Thoracic aorta (tissue), 2 donors: ENCODE measurements at regions not wholly inside any gene's neighbourhood (a gene's known extent, or its start where the extent isn't known, plus 50 kb on each side); places are given as distances from the start of the nearest gene placed in this dataset.

Experiments
- ATAC-seq: fragments of 150-250 bp; one replicate; pipeline ENCODE4 v1.8.0; 2017; ENCODE audit warnings: low read depth; ENCODE audit not compliant: insufficient number of reproducible peaks, low FRiP score
- DNase-seq: peaks from one replicate; pipeline ENCODE4 v3.0.0-alpha.2; 2020; ENCODE audit warnings: low spot score
- H3K27ac ChIP-seq, 2 donors: fragments of 200-600 bp; sonication (generic); 1 replicate in 1 of 2; 2 replicates in 1 of 2; pipeline ENCODE4 v1.5.1; 2016; ENCODE audit warnings: mild to moderate bottlenecking in 2 of 2, moderate library complexity in 2 of 2
- H3K27me3 ChIP-seq: fragments of 200-600 bp; sonication (generic); replicated peaks from 2 replicates; pipeline ENCODE4 v1.6.0; 2016; ENCODE audit warnings: mild to moderate bottlenecking; ENCODE audit not compliant: insufficient read depth
- H3K36me3 ChIP-seq: fragments of 200-600 bp; sonication (generic); one replicate; pipeline ENCODE4 v1.5.1; 2016
- H3K4me1 ChIP-seq, 2 donors: fragments of 200-600 bp; sonication (generic); 1 replicate in 1 of 2; 2 replicates in 1 of 2; pipeline versions ENCODE4 v1.5.1 to v1.6.0; 2016; ENCODE audit warnings: low read depth in 2 of 2, mild to moderate bottlenecking in 1 of 2; ENCODE audit not compliant: control insufficient read depth in 1 of 2
- H3K4me3 ChIP-seq: fragments of 200-600 bp; sonication (generic); 2 replicates; pipeline ENCODE4 v1.5.1; 2016; ENCODE audit warnings: mild to moderate bottlenecking
- H3K9me3 ChIP-seq: fragments of 200-600 bp; sonication (generic); 2 replicates; pipeline ENCODE4 v1.5.1; 2016
- TF ChIP-seq, protein P1 (sequence below): fragments of 200-600 bp; sonication (generic); IDR thresholded peaks from one replicate; pipeline ENCODE4 v1.5.1; 2019; ENCODE audit warnings: antibody characterized with exemption

DNA sequence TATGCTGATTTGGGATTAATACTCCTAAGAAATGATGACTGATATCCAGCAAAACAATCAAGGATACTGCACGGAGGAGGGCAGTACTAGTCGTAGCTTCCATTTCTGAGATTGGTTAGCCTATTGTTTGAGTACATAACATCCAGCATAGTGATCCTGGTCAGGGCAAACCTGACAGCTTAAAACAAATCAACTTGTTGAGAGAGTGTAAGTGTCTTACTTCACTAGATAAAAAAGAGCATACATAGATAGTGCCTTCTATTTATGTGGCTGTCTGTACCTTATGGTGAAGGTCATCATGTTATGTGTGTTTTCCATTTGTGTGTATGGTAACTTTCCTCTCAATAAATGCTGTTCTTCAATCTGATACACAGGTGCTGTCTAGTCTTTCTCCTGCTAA lies 228.4 kb downstream of the PTGER3 start:
- ATAC-seq, result no peak
- H3K27me3 ChIP-seq, result no peaks in the 10 kb centered on the region

DNA sequence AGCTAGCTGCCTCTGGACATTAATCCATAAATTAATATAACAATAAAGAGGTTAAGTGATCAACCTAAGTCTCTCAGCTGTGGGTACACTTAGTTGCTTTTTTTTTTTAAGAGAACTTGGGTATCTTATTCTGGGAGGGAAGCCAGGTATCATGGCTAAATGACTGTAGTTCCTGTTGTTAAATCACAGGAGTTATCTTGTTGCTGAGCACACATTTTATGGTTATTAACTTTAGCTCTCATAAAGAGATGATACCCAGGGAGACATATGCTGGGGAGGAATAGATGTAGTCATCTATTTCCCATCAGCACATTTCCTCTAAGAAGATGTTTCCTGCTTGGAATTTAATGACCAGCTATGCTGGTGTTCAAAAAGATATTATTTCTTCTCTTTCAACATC lies 227.8 kb downstream of the PTGER3 start:
- DNase-seq (no peak), ATAC-seq (no peak)
- Histone ChIP-seq H3K36me3 (no peaks in the 10 kb centered on the region), H3K4me3 (no peak overlapping the region), H3K27me3 (no peaks in the 10 kb centered on the region), H3K9me3 (no peaks in the 10 kb centered on the region), H3K27ac (no peak overlapping the region), H3K4me1 (peaks cover 6 to 12% of the 10 kb centered on the region in 2 donors)
- TF ChIP-seq, protein P1, sequence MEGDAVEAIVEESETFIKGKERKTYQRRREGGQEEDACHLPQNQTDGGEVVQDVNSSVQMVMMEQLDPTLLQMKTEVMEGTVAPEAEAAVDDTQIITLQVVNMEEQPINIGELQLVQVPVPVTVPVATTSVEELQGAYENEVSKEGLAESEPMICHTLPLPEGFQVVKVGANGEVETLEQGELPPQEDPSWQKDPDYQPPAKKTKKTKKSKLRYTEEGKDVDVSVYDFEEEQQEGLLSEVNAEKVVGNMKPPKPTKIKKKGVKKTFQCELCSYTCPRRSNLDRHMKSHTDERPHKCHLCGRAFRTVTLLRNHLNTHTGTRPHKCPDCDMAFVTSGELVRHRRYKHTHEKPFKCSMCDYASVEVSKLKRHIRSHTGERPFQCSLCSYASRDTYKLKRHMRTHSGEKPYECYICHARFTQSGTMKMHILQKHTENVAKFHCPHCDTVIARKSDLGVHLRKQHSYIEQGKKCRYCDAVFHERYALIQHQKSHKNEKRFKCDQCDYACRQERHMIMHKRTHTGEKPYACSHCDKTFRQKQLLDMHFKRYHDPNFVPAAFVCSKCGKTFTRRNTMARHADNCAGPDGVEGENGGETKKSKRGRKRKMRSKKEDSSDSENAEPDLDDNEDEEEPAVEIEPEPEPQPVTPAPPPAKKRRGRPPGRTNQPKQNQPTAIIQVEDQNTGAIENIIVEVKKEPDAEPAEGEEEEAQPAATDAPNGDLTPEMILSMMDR, result no peak

More for the DNA sequence above, 228.4 kb downstream of the PTGER3 start:
- TF ChIP-seq, protein P1, result no peak
- DNase-seq, result no peak
- H3K4me3 ChIP-seq, result no peak overlapping the region
- H3K9me3 ChIP-seq, result no peaks in the 10 kb centered on the region
- no peak overlapping the region for H3K27ac ChIP-seq
- H3K36me3 ChIP-seq, result no peaks in the 10 kb centered on the region
- H3K4me1 ChIP-seq, result peaks cover 6 to 12% of the 10 kb centered on the region in 2 donors

DNA sequence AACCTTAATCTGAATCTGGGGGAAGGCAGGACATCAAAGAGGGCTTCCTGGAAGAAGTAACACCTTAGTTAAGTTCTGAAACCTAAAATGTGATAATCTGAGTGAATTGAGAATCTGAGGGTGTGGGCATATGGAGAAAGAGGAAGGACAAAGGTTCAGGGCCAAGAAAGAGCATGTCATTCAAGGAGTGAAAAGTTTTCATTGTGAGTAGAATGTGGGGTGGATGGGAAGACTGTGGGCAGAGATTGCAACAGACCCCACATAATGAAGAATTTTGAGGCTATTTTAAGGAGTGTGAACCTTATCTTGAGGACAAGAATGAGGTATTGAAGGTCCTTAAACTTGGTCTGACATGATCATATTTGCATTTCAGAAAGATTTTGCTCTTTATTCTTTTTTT lies 227.2 kb downstream of the PTGER3 start:
- no peaks in the 10 kb centered on the region for H3K9me3 ChIP-seq
- TF ChIP-seq, protein P1, result no peak
- no peaks in the 10 kb centered on the region for H3K27me3 ChIP-seq
- no peak overlapping the region for H3K27ac ChIP-seq
- no peak for ATAC-seq
- H3K4me3 ChIP-seq, result no peak overlapping the region
- no peaks in the 10 kb centered on the region for H3K36me3 ChIP-seq
- H3K4me1 ChIP-seq, result peaks cover 6 to 12% of the 10 kb centered on the region in 2 donors
- DNase-seq, result no peak

DNA sequence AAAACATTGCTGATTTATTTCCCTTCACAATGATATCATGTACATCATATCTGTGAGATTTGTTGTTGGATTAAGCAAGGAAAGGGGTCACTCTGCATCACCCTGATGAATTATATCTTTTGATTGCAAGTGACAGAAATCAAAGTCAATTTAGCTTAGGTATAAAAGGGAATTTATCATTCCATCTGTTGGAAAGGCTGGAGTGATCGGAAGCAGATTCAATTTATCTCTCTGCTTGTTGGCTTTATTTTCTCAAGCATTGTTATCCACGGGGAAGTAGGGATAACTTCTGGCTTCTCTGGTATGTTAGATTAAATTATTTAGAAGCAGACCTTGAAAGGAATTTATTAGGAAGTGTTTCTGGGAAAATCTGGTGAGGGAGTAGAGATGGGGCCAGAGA lies 226.6 kb downstream of the PTGER3 start:
- H3K4me3 ChIP-seq, result no peak overlapping the region
- TF ChIP-seq, protein P1, result no peak
- ATAC-seq, result no peak
- H3K27ac ChIP-seq, result no peak overlapping the region
- no peaks in the 10 kb centered on the region for H3K36me3 ChIP-seq
- DNase-seq, result no peak
- no peaks in the 10 kb centered on the region for H3K27me3 ChIP-seq
- H3K4me1 ChIP-seq, result peaks cover 6 to 12% of the 10 kb centered on the region in 2 donors
- no peaks in the 10 kb centered on the region for H3K9me3 ChIP-seq

DNA sequence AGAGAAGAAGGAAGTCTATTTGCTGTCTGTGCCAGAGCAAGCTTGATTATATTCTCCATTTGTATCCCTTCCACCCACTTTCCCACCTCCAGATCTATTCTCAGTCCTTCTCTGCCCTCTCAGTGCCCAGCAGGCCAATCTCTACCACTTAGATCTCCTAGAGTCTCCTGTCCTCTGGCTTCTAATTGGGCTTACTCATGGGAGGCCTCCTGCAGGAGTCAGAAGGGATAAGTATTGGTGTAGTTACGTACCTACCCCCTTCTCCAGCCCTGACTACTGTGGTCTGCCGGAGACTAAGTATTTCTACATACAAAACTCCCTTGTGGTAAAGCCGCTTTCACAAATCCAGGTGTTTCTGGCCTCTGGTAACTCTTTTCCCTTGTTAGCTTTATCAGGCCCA lies 221.2 kb downstream of the PTGER3 start:
- Histone ChIP-seq H3K4me1 (no peaks in the 10 kb centered on the region), H3K36me3 (no peaks in the 10 kb centered on the region), H3K27me3 (no peaks in the 10 kb centered on the region), H3K27ac (no peak overlapping the region), H3K4me3 (no peak overlapping the region), H3K9me3 (no peaks in the 10 kb centered on the region)
- ATAC-seq (no peak), DNase-seq (no peak)
- TF ChIP-seq, protein P1, result no peak
